ENCODE measurements at regions not wholly inside any gene's neighbourhood (a gene's known extent, or its start where the extent isn't known, plus 50 kb on each side); places are given as distances from the start of the nearest gene placed in this dataset.
A peak's percentile ranks its signal among the peaks of the same experiment; 100 is the strongest.

GRCh38 chr5:3886524-3887451, 291.2 kb downstream of the IRX1 start:
- DNase-seq (ENCODE audit: low read depth, low spot score), result no peak

- no peak for DNase-seq (ENCODE audit: low read depth, low spot score)
Observed at GRCh38 chr5:3888310-3888709, 292.7 kb downstream of the IRX1 start.

GRCh38 chr5:3889412-3890142, 293.9 kb downstream of the IRX1 start:
- no peak for DNase-seq (ENCODE audit: low read depth, low spot score)

GRCh38 chr5:3891113-3891512, 295.5 kb downstream of the IRX1 start:
- DNase-seq (ENCODE audit: low read depth, low spot score), result no peak

GRCh38 chr5:3893527-3893926, 297.9 kb downstream of the IRX1 start:
- no peak for DNase-seq (ENCODE audit: low read depth, low spot score)

GRCh38 chr5:3893975-3894374, 298.3 kb downstream of the IRX1 start:
- DNase-seq (ENCODE audit: low read depth, low spot score), result no peak

GRCh38 chr5:3896098-3896497, 300.5 kb downstream of the IRX1 start:
- no peak for DNase-seq (ENCODE audit: low read depth, low spot score)

- DNase-seq (ENCODE audit: low read depth, low spot score), result no peak
Observed at GRCh38 chr5:3899093-3899492, 303.5 kb downstream of the IRX1 start.

GRCh38 chr5:3904584-3904983, 309.0 kb downstream of the IRX1 start:
- DNase-seq (ENCODE audit: low read depth, low spot score), result no peak

- no peak for DNase-seq (ENCODE audit: low read depth, low spot score)
Observed at GRCh38 chr5:3905031-3905430, 309.4 kb downstream of the IRX1 start.

GRCh38 chr5:3905521-3905920, 309.9 kb downstream of the IRX1 start:
- no peak for DNase-seq (ENCODE audit: low read depth, low spot score)

GRCh38 chr5:3911111-3911510, 315.5 kb downstream of the IRX1 start:
- no peak for DNase-seq (ENCODE audit: low read depth, low spot score)

GRCh38 chr5:3911773-3912172, 316.1 kb downstream of the IRX1 start:
- no peak for DNase-seq (ENCODE audit: low read depth, low spot score)

GRCh38 chr5:3912790-3913189, 317.2 kb downstream of the IRX1 start:
- DNase-seq (ENCODE audit: low read depth, low spot score), result no peak

- peak; percentile 11 for DNase-seq (ENCODE audit: low read depth, low spot score)
Observed at GRCh38 chr5:3913279-3913678, 317.6 kb downstream of the IRX1 start.

GRCh38 chr5:3925022-3925421, 329.4 kb downstream of the IRX1 start:
- DNase-seq (ENCODE audit: low read depth, low spot score), result no peak

- no peak for DNase-seq (ENCODE audit: low read depth, low spot score)
Observed at GRCh38 chr5:3925935-3926334, 330.3 kb downstream of the IRX1 start.

- no peak for DNase-seq (ENCODE audit: low read depth, low spot score)
Observed at GRCh38 chr5:3929799-3930198, 334.2 kb downstream of the IRX1 start.

- no peak for DNase-seq (ENCODE audit: low read depth, low spot score)
Observed at GRCh38 chr5:3931976-3932375, 336.3 kb downstream of the IRX1 start.

GRCh38 chr5:3933536-3933935, 337.9 kb downstream of the IRX1 start:
- no peak for DNase-seq (ENCODE audit: low read depth, low spot score)

GRCh38 chr5:3933966-3934365, 338.3 kb downstream of the IRX1 start:
- no peak for DNase-seq (ENCODE audit: low read depth, low spot score)

GRCh38 chr5:3943859-3944258, 348.2 kb downstream of the IRX1 start:
- DNase-seq (ENCODE audit: low read depth, low spot score), result no peak

GRCh38 chr5:3944930-3945329, 349.3 kb downstream of the IRX1 start:
- no peak for DNase-seq (ENCODE audit: low read depth, low spot score)
